RWPE1 (cell line): ENCODE measurements at regions not wholly inside any gene's neighbourhood (a gene's known extent, or its start where the extent isn't known, plus 50 kb on each side); places are given as distances from the start of the nearest gene placed in this dataset.

Experiments used
- CTCF ChIA-PET: fragments of 350-600 bp; sonication (Branson Sonifier 250); formaldehyde crosslinking; extraction: SDS; loops from one replicate; lab custom pipeline; 2021; lab: Yijun Ruan, JAX
- POLR2A ChIA-PET: fragments of 400-600 bp; formaldehyde crosslinking; extraction: SDS; loops from one replicate; lab custom pipeline; 2020; ENCODE audit warnings: antibody characterized with exemption; ENCODE audit not compliant: low non-redundant PET; lab: Yijun Ruan, JAX
- DNase-seq: peaks from one replicate; pipeline ENCODE4 v3.0.0; 2012; ENCODE audit warnings: low spot score
- H3K27ac ChIP-seq: fragments of 450-650 bp; 2 replicates; pipeline ENCODE4 v1.5.1; 2017
- TF ChIP-seq, protein P1 (sequence below): fragments of 450-650 bp; conservative IDR thresholded peaks from 2 replicates; pipeline ENCODE4 v1.5.1; 2017; ENCODE audit warnings: low read depth, mild to moderate bottlenecking

DNA sequence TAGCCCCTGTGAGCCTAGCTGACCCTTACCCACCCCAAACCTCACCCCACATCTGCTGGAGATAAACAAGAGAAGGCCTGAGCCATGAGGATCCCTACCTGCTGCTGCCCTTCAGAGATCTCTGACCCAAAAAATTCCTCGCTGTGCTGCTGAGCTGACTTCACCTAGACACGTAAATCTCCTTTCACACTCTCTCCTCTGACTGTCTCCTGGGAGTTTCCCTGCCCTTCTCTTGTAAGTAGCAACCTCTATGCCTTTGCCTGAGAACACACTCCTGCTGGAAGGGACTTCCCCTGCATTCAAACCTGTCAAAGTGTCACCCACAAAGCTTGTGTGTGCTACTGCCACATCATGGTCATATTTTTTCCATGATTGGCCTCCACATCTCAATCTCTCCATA is 134.2 kb upstream of the NOL4 start:
- no peak for DNase-seq
- ChIA-PET CTCF (no interaction called here), POLR2A (no interaction called here)
- TF ChIP-seq, protein P1, sequence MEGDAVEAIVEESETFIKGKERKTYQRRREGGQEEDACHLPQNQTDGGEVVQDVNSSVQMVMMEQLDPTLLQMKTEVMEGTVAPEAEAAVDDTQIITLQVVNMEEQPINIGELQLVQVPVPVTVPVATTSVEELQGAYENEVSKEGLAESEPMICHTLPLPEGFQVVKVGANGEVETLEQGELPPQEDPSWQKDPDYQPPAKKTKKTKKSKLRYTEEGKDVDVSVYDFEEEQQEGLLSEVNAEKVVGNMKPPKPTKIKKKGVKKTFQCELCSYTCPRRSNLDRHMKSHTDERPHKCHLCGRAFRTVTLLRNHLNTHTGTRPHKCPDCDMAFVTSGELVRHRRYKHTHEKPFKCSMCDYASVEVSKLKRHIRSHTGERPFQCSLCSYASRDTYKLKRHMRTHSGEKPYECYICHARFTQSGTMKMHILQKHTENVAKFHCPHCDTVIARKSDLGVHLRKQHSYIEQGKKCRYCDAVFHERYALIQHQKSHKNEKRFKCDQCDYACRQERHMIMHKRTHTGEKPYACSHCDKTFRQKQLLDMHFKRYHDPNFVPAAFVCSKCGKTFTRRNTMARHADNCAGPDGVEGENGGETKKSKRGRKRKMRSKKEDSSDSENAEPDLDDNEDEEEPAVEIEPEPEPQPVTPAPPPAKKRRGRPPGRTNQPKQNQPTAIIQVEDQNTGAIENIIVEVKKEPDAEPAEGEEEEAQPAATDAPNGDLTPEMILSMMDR: no peak
- no peak overlapping the region for H3K27ac ChIP-seq

DNA sequence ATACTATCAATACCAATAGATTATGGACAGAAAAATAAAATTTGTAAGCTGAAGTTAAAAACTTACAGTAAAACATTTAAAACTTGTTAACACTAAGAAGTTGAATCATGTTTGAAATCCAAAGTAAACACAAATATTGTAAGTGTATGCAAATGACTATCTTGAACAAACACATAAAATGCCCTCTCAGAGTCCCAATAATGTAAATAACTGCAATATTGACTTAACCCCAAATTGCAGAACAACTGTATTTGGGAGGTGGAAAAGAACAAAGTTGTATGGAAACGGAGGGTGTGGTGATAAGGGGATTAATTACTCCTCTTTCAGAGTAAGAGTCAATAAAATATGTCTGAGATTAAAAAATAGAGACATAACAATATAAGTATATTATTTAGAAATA is 140.0 kb upstream of the NOL4 start:
- TF ChIP-seq, protein P1: no peak
- CTCF ChIA-PET: no interaction called here
- H3K27ac ChIP-seq: no peak overlapping the region
- POLR2A ChIA-PET: no interaction called here
- no peak for DNase-seq

DNA sequence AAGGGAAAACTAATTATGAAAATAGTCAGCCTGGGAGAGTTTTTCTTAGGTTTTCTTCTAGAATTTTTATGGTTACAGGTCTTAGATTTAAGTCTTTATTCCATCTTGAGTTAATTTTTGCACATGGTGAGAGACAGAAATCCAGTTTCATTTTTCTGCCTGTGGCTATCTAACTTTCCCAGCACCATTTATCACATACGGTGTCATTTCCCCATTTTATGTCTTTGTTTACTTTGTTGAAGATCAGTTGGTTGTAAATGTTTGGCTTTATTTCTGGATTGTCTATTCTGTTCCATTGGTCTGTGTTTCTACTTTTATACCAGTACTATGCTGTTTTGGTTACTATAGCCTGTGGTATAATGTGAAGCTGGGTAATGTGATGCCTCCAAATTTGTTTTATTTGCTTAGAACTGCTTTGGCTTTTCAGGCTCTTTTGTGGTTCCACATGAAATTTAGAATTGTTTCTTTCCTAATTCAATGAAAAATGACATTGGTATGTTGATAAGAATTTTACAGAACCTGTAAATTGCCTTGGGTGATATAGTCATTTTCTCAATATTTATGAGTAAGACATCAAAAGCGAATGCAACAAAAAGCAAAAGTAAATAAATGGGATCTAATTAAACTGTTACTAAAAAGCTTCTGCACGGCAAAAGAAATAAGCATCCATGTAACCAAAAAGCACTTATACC is 146.1 kb upstream of the NOL4 start:
- POLR2A ChIA-PET: no interaction called here
- DNase-seq: no peak
- CTCF ChIA-PET: no interaction called here
- TF ChIP-seq, protein P1: no peak
- no peak overlapping the region for H3K27ac ChIP-seq

DNA sequence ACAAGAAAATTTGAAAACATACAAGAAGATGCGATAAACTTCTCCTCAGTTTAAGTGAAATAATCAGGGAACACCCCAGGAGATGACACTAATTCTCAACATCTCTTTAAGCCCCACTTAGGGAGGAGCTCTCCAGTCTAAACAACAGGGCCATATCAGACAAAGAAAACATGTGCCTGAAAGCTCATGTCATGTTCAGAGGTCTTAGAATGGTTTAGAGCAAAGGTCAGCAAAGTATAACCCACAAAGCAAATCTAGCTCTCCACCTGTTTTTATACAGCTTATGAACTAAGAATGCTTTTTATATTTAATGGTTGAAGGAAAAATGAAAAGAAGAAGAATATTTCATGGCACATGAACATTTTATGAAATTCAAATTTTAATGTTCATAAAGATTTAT is 155.6 kb upstream of the NOL4 start:
- no peak overlapping the region for H3K27ac ChIP-seq
- POLR2A ChIA-PET: no interaction called here
- no peak for DNase-seq
- CTCF ChIA-PET: no interaction called here
- TF ChIP-seq, protein P1: no peak

DNA sequence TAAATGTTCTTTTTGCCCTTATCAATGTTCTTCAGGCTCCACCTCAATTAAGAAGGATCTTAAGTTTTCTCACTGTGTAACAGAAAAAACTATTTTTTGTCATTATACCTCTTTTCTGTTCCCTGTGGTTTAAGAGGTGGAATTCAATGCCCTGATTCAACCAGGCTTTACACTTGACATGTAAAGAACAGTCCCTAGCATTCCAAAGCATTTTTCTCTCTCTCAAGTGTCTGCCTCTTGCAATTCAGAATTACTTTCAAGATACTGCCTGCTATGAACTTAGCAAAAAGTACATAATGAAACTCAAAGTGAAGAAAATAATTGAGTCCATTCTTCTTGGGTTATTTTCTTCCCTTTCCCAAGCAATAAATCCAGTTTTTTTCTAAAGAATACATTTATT is 160.6 kb upstream of the NOL4 start:
- no peak for DNase-seq

DNA sequence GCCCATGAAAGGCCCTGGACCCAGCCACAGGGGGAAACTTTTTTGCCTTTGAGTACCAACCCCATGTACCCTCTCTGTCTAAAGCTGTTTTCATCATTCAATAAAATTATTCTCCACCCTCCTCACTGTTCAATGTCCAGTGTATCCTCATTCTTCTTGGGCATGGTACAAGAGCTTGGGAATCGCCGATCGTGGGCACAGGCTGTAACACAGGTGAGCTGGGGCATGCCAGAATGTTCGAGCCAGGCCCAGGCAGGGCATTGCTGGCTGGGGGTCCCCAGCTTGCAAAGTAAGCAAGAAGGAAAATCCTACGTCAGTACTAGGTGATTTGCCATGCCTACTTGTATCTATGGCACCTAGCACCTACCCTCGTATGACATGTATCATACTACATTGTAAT is 162.1 kb upstream of the NOL4 start:
- TF ChIP-seq, protein P1: no peak
- H3K27ac ChIP-seq: no peak overlapping the region
- no peak for DNase-seq
- CTCF ChIA-PET: no interaction called here
- POLR2A ChIA-PET: no interaction called here

More for the DNA sequence above, 160.6 kb upstream of the NOL4 start:
- ChIA-PET POLR2A (no interaction called here), CTCF (no interaction called here)
- H3K27ac ChIP-seq: no peak overlapping the region
- TF ChIP-seq, protein P1: no peak
